ENCODE measurements at regions not wholly inside any gene's neighbourhood (a gene's known extent, or its start where the extent isn't known, plus 50 kb on each side); places are given as distances from the start of the nearest gene placed in this dataset.

DNA sequence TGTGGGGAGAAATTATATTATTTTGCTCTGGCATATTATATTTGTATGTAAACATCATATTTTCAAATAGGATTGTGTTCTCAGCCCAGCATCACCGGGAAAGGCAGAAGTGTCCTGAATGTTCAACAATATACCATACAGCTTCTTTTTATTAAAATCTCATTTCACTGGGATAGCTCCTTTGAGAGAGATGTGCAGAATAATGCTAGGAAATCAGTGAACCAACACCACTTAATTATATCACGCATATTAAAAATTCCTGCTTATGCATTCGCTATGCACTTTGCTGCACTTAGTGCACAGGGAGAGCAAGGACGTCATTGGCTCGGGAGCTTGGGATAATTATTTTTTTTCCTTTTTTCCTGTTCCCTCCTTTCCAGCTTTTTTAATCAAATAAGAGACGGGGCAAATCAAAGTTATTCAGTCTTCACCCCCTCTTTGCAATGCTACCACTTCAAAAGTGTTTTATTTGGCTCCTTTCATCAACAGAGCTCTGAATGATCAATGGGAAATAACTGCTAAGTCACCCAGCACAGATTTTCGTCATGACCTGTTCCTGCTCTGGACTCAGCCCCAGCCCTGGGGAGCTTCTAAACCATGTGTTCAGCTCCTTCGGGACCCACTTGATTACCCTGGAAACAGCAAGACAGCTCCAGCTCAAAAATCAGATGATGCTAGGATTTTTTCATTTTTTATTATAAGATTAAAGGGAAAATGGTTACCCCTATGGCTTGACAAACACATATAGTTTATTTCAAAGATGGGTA is 165.5 kb upstream of the DUSP10 start:
- Histone ChIP-seq H3K27ac (ENCODE audit: insufficient read length, low read depth, low read length) (no peak overlapping the region), H4K20me1 (ENCODE audit: control insufficient read depth, insufficient read depth, insufficient read length) (no peaks in the 10 kb centered on the region), H3T11ph (ENCODE audit: low read length) (no peak overlapping the region), H3K18ac (ENCODE audit: insufficient read length, low read depth, low read length) (no peak overlapping the region), H4K5ac (ENCODE audit: insufficient read length, low read depth, low read length) (no peak overlapping the region), H3K56ac (ENCODE audit: insufficient read length, low read depth, low read length) (no peak overlapping the region), H3K9me3 (ENCODE audit: control insufficient read depth, low read depth, low read length) (no peaks in the 10 kb centered on the region), H2BK5ac (ENCODE audit: insufficient read length, low read length) (no peak overlapping the region), H3K23me2 (ENCODE audit: insufficient read length, low read depth, low read length, poor library complexity, severe bottlenecking) (no peaks in the 10 kb centered on the region), H3K4me1 (ENCODE audit: insufficient read depth, low read length) (no peaks in the 10 kb centered on the region), H2BK20ac (ENCODE audit: low read depth, low read length, poor library complexity, severe bottlenecking) (no peak overlapping the region), H3K14ac (ENCODE audit: insufficient read depth, low read length) (no peak overlapping the region), H3K4ac (ENCODE audit: low read depth, low read length) (no peak overlapping the region), H4K91ac (ENCODE audit: insufficient read length, low read depth, low read length) (no peak overlapping the region), H3K79me2 (ENCODE audit: insufficient read depth, low read length) (no peaks in the 10 kb centered on the region), H3K23ac (ENCODE audit: insufficient read length, low read depth, low read length) (no peak overlapping the region), H3K27me3 (ENCODE audit: insufficient read depth, low read length) (no peaks in the 10 kb centered on the region), H3K9ac (ENCODE audit: extremely low read depth, insufficient read length, low read length) (no peak overlapping the region), H2BK12ac (ENCODE audit: insufficient read length, low read depth, low read length) (no peak overlapping the region), H2AFZ (ENCODE audit: low read length) (no peak overlapping the region), H4K8ac (replicated peaks; ENCODE audit: insufficient read length, low read depth, low read length) (no peak overlapping the region), H2BK15ac (ENCODE audit: low read depth, low read length) (no peak overlapping the region), H2AK5ac (ENCODE audit: insufficient read length, low read length) (no peak overlapping the region), H3K79me1 (ENCODE audit: insufficient read depth, low read depth, low read length, poor library complexity, severe bottlenecking) (no peaks in the 10 kb centered on the region), H2BK120ac (ENCODE audit: low read depth, low read length, poor library complexity, severe bottlenecking) (no peak overlapping the region), H3K4me2 (ENCODE audit: insufficient read depth, insufficient read length, low read length) (no peak overlapping the region)
- no peak for DNase-seq
- Mint-ChIP-seq H3K9me3 (no peaks in the 10 kb centered on the region), H3K4me3 (no peak overlapping the region), H3K27me3 (ENCODE audit: low read depth) (no peaks in the 10 kb centered on the region), H3K27ac (no peak overlapping the region), H3K4me1 (peaks cover 0 to 3% of the 10 kb centered on the region in 2 experiments; a peak in 1 of 4 replicates), H3K36me3 (ENCODE audit: insufficient read depth in 1 of 3, low read depth in 3 of 3) (no peaks in the 10 kb centered on the region)
- TF ChIP-seq, protein P1, sequence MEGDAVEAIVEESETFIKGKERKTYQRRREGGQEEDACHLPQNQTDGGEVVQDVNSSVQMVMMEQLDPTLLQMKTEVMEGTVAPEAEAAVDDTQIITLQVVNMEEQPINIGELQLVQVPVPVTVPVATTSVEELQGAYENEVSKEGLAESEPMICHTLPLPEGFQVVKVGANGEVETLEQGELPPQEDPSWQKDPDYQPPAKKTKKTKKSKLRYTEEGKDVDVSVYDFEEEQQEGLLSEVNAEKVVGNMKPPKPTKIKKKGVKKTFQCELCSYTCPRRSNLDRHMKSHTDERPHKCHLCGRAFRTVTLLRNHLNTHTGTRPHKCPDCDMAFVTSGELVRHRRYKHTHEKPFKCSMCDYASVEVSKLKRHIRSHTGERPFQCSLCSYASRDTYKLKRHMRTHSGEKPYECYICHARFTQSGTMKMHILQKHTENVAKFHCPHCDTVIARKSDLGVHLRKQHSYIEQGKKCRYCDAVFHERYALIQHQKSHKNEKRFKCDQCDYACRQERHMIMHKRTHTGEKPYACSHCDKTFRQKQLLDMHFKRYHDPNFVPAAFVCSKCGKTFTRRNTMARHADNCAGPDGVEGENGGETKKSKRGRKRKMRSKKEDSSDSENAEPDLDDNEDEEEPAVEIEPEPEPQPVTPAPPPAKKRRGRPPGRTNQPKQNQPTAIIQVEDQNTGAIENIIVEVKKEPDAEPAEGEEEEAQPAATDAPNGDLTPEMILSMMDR (conservative IDR thresholded peaks at IDR 0.05): no peak
- no CpG with 5 or more reads among the region's 8 CpGs for WGBS (ENCODE audit: extremely low coverage, insufficient read length, low lambda C conversion rate)
